IMR-90 (cell line): ENCODE measurements at regions not wholly inside any gene's neighbourhood (a gene's known extent, or its start where the extent isn't known, plus 50 kb on each side); places are given as distances from the start of the nearest gene placed in this dataset.

ENCODE experiments used
- MAFK ChIP-seq: IDR thresholded peaks from 2 replicates; pipeline ENCODE4 v1.6.1; 2012; ENCODE audit warnings: low read depth, low read length, improper control_type of control experiment
- NFE2L2 ChIP-seq: fragments of 150-350 bp; IDR thresholded peaks from 2 replicates; pipeline ENCODE4 v1.6.1; 2016; ENCODE audit warnings: low read depth, mild to moderate bottlenecking, low read length
- POLR2A ChIP-seq: IDR thresholded peaks from 2 replicates; pipeline ENCODE4 v1.6.1; 2012; ENCODE audit warnings: mild to moderate bottlenecking, low read depth, low read length
- RAD21 ChIP-seq: IDR thresholded peaks from 2 replicates; pipeline ENCODE4 v1.6.1; 2012; ENCODE audit warnings: low read length, improper control_type of control experiment
- RCOR1 ChIP-seq: IDR thresholded peaks from 2 replicates; pipeline ENCODE4 v1.6.1; 2012; ENCODE audit warnings: mild to moderate bottlenecking, low read length, improper control_type of control experiment; ENCODE audit not compliant: insufficient replicate concordance
- RFX5 ChIP-seq: IDR thresholded peaks from 2 replicates; pipeline ENCODE4 v1.8.0; 2012; ENCODE audit warnings: low read depth, mild to moderate bottlenecking, low read length, moderate library complexity
- SMC3 ChIP-seq: fragments of 150-350 bp; IDR thresholded peaks from 2 replicates; pipeline ENCODE4 v1.6.1; 2016; ENCODE audit warnings: low read depth, mild to moderate bottlenecking, antibody characterized with exemption, low read length, moderate library complexity
- USF2 ChIP-seq: fragments of 150-350 bp; IDR thresholded peaks from 2 replicates; pipeline ENCODE4 v1.6.1; 2017; ENCODE audit warnings: mild to moderate bottlenecking, antibody characterized with exemption, low read length, low read depth
- TF ChIP-seq, protein P1 (sequence below): conservative IDR thresholded peaks from 2 replicates; pipeline ENCODE4 v1.5.1; 2012; ENCODE audit warnings: mild to moderate bottlenecking, low read depth, low read length, improper control_type of control experiment

- TF ChIP-seq RAD21 (no peak), SMC3 (no peak), POLR2A (no peak), MAFK (no peak), RCOR1 (no peak), USF2 (no peak), RFX5 (no peak), NFE2L2 (no peak)
- TF ChIP-seq, protein P1, sequence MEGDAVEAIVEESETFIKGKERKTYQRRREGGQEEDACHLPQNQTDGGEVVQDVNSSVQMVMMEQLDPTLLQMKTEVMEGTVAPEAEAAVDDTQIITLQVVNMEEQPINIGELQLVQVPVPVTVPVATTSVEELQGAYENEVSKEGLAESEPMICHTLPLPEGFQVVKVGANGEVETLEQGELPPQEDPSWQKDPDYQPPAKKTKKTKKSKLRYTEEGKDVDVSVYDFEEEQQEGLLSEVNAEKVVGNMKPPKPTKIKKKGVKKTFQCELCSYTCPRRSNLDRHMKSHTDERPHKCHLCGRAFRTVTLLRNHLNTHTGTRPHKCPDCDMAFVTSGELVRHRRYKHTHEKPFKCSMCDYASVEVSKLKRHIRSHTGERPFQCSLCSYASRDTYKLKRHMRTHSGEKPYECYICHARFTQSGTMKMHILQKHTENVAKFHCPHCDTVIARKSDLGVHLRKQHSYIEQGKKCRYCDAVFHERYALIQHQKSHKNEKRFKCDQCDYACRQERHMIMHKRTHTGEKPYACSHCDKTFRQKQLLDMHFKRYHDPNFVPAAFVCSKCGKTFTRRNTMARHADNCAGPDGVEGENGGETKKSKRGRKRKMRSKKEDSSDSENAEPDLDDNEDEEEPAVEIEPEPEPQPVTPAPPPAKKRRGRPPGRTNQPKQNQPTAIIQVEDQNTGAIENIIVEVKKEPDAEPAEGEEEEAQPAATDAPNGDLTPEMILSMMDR: no peak
These were observed 189.8 kb upstream of the RBMS3 start for GRCh38 chr3:29090912-29091597.
